A673 (cell line): ENCODE measurements at regions not wholly inside any gene's neighbourhood (a gene's known extent, or its start where the extent isn't known, plus 50 kb on each side); places are given as distances from the start of the nearest gene placed in this dataset.

ENCODE experiments used
- CTCF ChIP-seq: fragments of 300-800, 200-600 bp; sonication (generic); conservative IDR thresholded peaks from 2 replicates; pipeline ENCODE4 v1.5.1; 2017; ENCODE audit warnings: low read depth, mild to moderate bottlenecking, antibody characterized with exemption, low read length, moderate library complexity, mixed read lengths
- EZH2 ChIP-seq: fragments of 200-600 bp; sonication (generic); IDR thresholded peaks from 2 replicates; pipeline ENCODE4 v1.6.1; 2017; ENCODE audit warnings: borderline replicate concordance, low read depth, mild to moderate bottlenecking, mixed read lengths, antibody characterized with exemption, low read length; ENCODE audit not compliant: poor library complexity, severe bottlenecking

DNA sequence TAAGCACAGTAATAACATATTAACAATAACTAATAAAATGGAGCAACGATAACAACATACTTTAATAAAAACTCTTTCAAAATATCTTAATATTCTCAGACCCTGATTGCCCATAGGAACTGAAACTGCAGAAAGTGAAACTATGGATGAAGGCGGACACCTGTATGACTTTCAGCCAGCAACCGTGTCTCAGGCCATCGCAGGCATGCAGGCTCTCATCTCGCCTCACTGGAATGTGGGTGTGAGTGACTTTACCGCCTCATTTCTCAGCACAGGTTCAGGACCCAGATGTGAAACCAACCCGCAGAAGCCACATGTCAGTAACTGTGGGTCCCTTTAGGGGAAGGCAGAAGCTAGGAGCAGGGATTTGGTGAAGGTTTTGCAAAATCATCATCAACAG, 539.1 kb downstream of the FAM181B start:
- no peak for TF ChIP-seq CTCF
- TF ChIP-seq EZH2 = no peak
